ENCODE measurements at regions not wholly inside any gene's neighbourhood (a gene's known extent, or its start where the extent isn't known, plus 50 kb on each side); places are given as distances from the start of the nearest gene placed in this dataset.

DNA sequence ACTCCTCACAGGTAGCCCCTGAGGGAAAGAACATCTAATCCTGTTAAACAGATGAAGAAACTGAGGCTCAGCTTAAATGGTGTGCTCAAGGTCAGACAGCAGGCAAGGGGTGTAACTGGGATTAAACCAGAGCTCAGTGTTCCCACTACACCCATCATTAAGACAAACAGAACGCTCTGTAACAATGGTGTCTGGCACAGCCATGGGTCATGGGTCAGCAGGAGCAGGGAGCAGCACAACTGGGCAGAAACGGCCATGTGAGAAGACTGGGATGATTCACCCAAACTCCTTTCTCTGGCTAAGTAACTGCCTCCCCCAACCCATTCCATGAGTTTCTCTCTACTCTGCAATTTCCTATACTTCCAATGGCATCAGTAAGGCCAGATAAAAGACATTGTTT is 85.5 kb upstream of the PDE1C start:
- TF ChIP-seq, protein P1, sequence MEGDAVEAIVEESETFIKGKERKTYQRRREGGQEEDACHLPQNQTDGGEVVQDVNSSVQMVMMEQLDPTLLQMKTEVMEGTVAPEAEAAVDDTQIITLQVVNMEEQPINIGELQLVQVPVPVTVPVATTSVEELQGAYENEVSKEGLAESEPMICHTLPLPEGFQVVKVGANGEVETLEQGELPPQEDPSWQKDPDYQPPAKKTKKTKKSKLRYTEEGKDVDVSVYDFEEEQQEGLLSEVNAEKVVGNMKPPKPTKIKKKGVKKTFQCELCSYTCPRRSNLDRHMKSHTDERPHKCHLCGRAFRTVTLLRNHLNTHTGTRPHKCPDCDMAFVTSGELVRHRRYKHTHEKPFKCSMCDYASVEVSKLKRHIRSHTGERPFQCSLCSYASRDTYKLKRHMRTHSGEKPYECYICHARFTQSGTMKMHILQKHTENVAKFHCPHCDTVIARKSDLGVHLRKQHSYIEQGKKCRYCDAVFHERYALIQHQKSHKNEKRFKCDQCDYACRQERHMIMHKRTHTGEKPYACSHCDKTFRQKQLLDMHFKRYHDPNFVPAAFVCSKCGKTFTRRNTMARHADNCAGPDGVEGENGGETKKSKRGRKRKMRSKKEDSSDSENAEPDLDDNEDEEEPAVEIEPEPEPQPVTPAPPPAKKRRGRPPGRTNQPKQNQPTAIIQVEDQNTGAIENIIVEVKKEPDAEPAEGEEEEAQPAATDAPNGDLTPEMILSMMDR (IDR thresholded peaks at IDR 0.05), result no peak
- no peak for TF ChIP-seq POLR2A (IDR thresholded peaks at IDR 0.05)
